ENCODE measurements at regions not wholly inside any gene's neighbourhood (a gene's known extent, or its start where the extent isn't known, plus 50 kb on each side); places are given as distances from the start of the nearest gene placed in this dataset.

- TF ChIP-seq TRIM24 (IDR thresholded peaks at IDR 0.05): no peak
- no peak for TF ChIP-seq ZNF347 (CRISPR knock-in tag; IDR thresholded peaks at IDR 0.05; ENCODE audit: low read depth)
- no peak for TF ChIP-seq CTCF (IDR thresholded peaks at IDR 0.05 in 2 of 3, conservative IDR thresholded peaks at IDR 0.05 in 1 of 3; ENCODE audit: insufficient read depth in 2 of 3, low read depth in 1 of 3, low read length in 3 of 3)
Observed at GRCh38 chr4:103982454-103982853, 262.7 kb upstream of the TACR3 start.
